NOMO-1 treated with dmso at 0.1 percent for 144 hours (cell line): ENCODE measurements at regions not wholly inside any gene's neighbourhood (a gene's known extent, or its start where the extent isn't known, plus 50 kb on each side); places are given as distances from the start of the nearest gene placed in this dataset.
A peak's percentile ranks its signal among the peaks of the same experiment; 100 is the strongest.

ENCODE experiments used
- DNase-seq: peaks from one replicate; lab custom pipeline; 2025; ENCODE audit not compliant: unreplicated experiment; lab: John Stamatoyannopoulos, UW

GRCh38 chr5:54693936-54694657, 176.5 kb downstream of the SNX18 start:
- DNase-seq = no peak

- no peak for DNase-seq
These were observed 175.1 kb downstream of the SNX18 start for GRCh38 chr5:54692631-54693030.

GRCh38 chr5:54691656-54692055, 174.1 kb downstream of the SNX18 start:
- no peak for DNase-seq

DNA sequence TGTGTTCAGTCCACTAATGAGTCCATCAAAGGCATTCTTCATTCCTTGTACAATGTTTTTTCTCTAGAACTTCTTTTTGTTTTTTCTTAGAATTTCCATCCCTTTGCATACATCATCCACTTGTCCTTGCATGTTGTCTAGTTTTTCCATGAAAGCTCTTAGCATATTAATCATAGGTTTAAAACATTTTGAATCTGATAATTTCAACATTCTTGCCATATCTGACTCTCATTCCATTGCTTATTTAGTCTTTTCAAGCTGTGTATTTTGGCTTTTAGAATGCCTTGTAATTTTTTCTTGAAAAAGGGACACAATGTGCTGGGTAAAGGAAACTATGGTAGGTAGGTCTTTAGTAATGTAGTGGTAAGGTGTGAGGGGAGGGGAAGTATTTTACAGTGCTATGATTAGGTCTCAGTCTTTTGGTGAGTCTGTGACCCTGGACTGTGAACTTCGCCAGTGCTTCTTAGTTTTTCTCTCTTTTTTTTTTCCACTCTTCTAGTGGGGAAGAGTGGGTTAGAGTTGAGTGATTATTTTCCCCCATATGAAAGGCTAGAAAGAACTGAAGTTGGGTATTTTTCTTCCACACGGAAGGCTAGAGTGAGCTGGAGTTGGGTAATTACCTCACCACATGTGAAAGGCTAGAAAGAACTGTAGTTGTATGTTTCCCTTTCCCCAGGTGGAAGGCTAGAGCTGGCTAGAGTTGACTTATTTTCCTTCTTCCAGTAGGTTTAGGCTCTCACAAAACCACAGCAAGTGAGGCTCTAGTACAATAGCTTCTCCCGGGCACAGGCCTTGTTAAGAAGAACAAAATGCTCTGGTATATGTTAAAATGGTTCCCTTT, 172.1 kb downstream of the SNX18 start:
- DNase-seq = no peak

GRCh38 chr5:54680998-54681397, 163.4 kb downstream of the SNX18 start:
- DNase-seq = no peak

DNA sequence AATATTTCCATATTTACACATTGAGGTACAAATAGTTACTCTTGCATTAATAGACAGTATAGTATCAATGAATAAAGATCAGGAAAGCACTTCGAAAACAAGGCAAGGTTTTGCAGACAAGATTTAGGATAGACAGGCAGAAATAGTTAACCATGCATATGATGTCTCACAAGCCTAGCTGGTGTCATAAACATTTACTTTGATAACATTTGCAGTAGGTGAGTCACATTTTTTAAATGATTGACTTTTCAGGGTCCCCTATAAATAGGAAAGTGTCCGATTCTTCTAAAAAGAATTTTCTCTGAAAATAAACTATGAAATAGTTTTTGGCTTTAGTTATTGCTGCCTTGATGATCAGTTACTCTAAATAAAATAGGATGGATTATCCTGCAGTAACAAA, 162.1 kb downstream of the SNX18 start:
- no peak for DNase-seq

DNA sequence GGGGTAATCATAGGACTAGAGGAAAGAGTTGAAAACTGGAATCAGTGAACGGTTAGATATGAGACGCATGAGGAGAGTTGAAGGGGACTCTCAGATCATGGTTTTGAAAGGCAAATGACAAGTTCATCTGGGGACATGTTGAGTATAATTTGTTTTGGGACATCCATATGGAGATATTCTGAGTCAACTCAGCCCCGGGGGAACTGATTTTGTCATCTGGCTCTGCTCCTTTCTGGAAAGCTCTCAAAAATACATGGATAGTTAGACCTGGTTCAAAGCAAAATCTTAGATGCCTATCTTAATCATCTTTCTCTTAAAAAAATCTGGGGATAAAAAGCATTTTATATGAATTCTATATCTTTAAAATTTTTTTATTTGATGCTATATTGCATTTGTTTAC, 161.2 kb downstream of the SNX18 start:
- no peak for DNase-seq

DNA sequence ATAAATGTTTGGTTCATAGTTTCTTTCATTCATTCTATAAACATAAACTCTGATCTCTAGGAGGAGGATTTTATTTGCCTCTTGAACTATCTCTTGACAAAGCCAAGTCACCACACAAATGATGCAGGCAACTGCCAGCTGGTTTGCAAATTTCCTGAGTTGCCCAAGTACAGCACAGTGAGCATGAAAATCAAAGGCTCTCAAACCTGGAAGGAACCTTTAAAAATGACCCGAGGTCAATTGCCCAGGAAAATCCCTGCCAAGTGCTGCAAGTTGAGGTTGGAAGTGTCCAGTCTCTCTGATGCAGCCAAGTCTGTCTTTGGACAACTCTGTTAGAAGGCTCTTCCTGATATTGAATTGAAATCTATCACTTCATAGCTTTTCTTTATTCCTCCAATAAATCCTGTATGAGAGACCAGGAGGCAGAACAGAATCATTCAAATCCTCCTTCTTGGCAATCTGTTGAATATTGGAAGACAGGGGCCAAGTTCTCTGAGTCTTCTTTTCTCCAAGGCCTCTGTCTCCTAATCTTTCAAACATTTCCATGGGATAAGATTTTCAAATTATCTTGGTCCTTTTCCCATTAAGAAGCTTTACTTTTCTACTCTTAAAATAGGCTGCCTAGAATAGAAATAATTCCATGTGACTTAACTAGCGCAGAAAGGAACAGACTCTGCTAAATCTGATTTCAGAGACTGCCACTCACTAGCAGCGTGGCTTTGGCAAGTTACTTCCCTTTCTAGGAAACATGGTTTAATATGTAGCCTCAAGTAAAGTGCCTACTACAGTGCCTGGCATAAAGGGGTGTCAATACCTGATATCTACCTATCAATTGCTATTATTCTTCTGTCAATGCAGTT, 159.2 kb downstream of the SNX18 start:
- DNase-seq = no peak

- peak; percentile 88 for DNase-seq
These were observed 156.1 kb downstream of the SNX18 start for GRCh38 chr5:54673523-54674225.

- no peak for DNase-seq
These were observed 155.3 kb downstream of the SNX18 start for GRCh38 chr5:54672871-54673270.

DNA sequence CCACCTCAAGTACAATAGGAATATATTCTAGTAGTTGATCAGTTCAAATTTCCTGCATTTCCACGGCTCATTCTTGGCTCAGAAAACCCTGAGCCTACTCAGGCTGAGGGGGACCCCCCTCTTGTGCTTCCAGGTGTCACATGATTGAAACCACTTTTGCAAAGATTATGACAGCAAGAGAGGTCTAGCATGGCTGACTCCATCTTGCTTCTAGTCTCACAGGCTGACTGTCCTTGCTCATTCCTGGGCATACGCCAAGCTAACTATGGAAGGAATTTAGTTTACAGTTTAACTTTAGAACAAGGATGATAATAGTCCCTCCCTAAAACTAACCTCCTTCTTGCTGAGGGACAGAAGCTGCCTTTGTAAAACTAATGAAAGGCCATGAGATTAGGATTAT, 154.1 kb downstream of the SNX18 start:
- DNase-seq = no peak

DNA sequence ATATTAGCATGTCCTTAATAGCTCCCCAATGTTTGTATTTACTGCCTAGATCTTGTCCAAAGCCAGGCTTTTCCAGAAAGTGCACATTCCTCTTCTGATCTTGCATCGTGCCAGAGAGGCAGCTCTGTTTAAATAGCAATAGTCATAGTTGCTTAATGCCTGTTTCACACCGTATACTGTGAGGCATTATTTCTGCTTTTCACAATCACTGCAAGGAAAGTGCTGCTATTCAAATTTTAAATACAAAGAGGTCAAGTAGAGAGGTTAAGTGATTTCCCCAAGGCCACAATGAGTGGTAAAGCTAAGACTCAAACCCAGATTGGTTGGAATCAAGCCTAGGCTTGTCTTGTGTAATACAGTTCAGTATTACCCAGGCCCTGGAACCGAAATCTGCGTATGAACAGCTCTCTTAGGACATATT, 153.6 kb downstream of the SNX18 start:
- no peak for DNase-seq

DNA sequence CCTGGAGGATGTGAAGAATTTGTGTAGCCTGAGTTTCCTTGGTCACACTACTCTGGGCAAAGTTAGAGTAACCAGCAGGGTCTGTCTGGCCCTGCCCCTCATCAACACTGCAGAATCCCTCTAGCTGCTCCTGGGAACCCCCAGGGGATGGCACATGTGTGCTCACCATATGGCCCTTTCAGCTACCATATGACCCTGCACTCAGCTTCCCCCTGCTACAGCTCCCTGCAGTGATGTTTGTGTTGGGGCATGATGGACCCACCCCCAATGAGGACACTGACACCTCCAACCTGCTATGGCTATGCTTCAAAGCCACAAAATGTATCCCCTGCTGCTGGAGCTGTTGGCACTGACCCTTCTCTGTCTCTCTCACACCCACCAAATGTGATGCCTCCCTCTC, 152.7 kb downstream of the SNX18 start:
- DNase-seq = no peak

DNA sequence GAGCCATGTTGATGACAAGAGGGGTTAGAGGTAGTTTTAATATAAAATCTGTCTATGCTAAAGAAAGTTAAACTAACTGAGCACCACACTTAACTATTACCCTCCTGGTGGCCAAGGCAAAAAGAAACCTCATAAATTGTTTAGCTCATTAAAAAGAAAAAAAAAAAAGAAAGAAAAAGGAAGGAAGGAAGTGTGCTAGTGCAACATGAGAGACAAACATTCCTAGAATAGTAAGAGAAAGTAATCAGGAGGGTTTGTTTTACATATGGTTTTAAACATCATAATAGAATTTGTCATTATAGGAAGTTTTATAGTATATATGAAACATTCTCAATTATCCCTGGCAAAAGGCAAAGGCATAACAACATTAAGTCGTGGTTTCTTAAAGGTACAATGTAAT, 152.3 kb downstream of the SNX18 start:
- no peak for DNase-seq

DNA sequence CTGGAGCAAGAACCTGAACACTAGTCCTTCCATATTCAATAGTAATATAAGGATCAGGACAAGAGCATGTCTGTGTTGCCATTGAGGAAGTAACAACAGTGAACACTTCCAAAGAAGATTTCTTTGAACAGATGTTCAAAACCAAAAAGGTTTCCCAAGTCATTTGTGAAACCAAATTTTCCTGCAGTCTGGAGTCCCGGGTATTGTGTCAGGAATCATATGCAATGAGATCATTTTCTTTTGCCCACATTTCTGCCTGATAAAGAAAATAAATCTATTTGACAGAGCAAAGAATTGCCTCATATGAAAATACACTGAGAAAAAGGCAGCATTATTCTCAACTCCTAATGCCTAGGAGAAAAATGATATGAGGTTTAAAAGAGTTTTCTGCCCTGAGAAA, 151.7 kb downstream of the SNX18 start:
- DNase-seq = no peak

GRCh38 chr5:54668096-54668495, 150.5 kb downstream of the SNX18 start:
- DNase-seq = no peak

DNA sequence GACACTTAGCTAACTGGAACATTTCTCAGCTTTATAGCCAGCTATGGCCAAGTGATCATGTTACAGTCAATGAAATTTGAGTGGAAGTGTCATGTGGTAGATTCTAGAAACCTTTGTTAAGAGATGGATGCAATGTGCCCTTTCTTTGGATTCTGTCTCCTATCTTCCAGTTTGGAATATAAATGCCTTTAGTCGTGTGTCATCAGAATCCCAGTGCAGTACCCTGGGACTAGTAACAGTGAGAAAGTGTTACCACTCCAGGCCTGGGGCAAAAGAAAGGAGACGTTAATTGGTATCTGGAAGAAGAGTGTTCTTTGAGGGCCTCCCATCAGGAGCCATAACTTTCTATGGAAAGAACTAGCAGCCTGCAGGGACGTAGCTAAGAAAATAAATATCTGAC, 149.6 kb downstream of the SNX18 start:
- DNase-seq = no peak

DNA sequence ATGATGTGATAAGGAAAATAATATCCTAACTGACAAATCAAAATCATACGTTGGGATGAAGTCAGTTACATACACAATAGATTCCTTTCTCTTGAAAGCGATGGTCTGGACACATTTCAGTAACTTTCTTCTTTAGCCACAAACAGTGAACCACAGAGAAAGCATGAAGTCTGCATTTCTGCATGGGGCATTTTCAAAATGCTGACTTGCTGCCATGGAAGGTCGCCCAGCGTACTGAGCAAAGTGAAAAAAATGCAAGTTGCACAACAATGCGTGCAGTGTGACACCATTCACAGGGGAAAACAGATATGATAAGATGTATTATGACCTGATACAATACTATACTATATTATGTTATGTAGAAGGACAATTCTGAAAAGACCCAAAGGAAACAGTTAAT, 146.3 kb downstream of the SNX18 start:
- DNase-seq = no peak

DNA sequence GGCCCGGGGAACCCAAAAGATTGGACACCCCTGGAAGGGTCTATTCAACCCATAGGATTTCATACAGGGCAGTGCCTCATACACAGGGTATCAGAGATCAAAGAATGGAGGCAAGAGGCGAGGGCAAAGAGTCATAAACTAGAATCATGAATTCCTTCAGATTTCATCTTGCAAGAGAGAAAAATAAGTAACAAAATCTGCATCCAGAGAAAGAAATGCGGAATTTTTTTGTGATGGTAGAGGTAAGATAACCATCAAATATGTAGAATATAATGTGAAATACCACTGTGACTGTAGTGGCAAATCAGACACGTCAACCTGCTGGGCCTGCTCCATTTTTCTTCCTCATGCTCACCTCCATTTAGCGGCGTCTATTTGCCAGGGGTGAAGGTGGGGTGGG, 143.6 kb downstream of the SNX18 start:
- DNase-seq = no peak

- no peak for DNase-seq
These were observed 142.2 kb downstream of the SNX18 start for GRCh38 chr5:54659700-54660131.

DNA sequence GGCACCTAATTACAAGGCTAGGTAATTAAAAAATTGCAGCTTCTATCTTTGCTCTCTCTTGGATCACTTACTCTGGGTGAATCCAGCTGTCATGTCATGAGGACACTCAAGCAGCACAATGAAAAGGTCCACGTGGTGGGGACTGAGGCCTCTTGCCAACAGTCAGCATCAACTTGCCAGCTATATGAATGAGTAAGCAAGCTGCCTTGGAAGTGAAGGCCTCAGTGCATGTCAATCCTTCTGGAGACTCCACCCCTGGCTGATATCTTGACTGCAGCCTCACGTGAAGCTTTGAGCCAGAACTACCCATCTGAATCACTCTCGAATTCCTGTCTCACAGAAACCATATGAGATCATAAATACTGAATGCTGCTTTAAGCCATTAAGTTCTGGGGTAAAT, 140.5 kb downstream of the SNX18 start:
- no peak for DNase-seq
